ENCODE measurements at regions not wholly inside any gene's neighbourhood (a gene's known extent, or its start where the extent isn't known, plus 50 kb on each side); places are given as distances from the start of the nearest gene placed in this dataset.

- DNase-seq (ENCODE audit: low read depth in 1 of 2, low spot score in 1 of 2) = no peak
Observed at GRCh38 chr11:39145346-39145745, 2314.1 kb downstream of the LRRC4C start.

- DNase-seq (ENCODE audit: low read depth in 1 of 2, low spot score in 1 of 2) = no peak
Observed at GRCh38 chr11:39144351-39145130, 2314.9 kb downstream of the LRRC4C start.

- no peak for DNase-seq (ENCODE audit: low read depth in 1 of 2, low spot score in 1 of 2)
Observed at GRCh38 chr11:39139581-39139980, 2319.9 kb downstream of the LRRC4C start.

- no peak for DNase-seq (ENCODE audit: low read depth in 1 of 2, low spot score in 1 of 2)
Observed at GRCh38 chr11:39120890-39121289, 2338.6 kb downstream of the LRRC4C start.

- DNase-seq (ENCODE audit: low read depth in 1 of 2, low spot score in 1 of 2) = no peak
Observed at GRCh38 chr11:39113606-39114005, 2345.8 kb downstream of the LRRC4C start.

- DNase-seq (ENCODE audit: low read depth in 1 of 2, low spot score in 1 of 2) = no peak
Observed at GRCh38 chr11:39102236-39102635, 2357.2 kb downstream of the LRRC4C start.

GRCh38 chr11:39078465-39078864 lies 2381.0 kb downstream of the LRRC4C start:
- no peak for DNase-seq (ENCODE audit: low read depth in 1 of 2, low spot score in 1 of 2)

- no peak for DNase-seq (ENCODE audit: low read depth in 1 of 2, low spot score in 1 of 2)
Observed at GRCh38 chr11:39037611-39038010, 2421.8 kb downstream of the LRRC4C start.

GRCh38 chr11:39036021-39036420 lies 2423.4 kb downstream of the LRRC4C start:
- DNase-seq (ENCODE audit: low read depth in 1 of 2, low spot score in 1 of 2) = no peak

- DNase-seq (ENCODE audit: low read depth in 1 of 2, low spot score in 1 of 2) = no peak
Observed at GRCh38 chr11:39021539-39021938, 2423.5 kb upstream of the RAG2 start.

- DNase-seq (ENCODE audit: low read depth in 1 of 2, low spot score in 1 of 2) = no peak
Observed at GRCh38 chr11:39011797-39012196, 2413.8 kb upstream of the RAG2 start.

GRCh38 chr11:38990841-38991240 lies 2392.8 kb upstream of the RAG2 start:
- DNase-seq (ENCODE audit: low read depth in 1 of 2, low spot score in 1 of 2) = no peak

GRCh38 chr11:38990139-38990538 lies 2392.1 kb upstream of the RAG2 start:
- DNase-seq (ENCODE audit: low read depth in 1 of 2, low spot score in 1 of 2) = no peak

- no peak for DNase-seq (ENCODE audit: low read depth in 1 of 2, low spot score in 1 of 2)
Observed at GRCh38 chr11:38988908-38989307, 2390.9 kb upstream of the RAG2 start.

- no peak for DNase-seq (ENCODE audit: low read depth in 1 of 2, low spot score in 1 of 2)
Observed at GRCh38 chr11:38972220-38972619, 2374.2 kb upstream of the RAG2 start.

- DNase-seq (ENCODE audit: low read depth in 1 of 2, low spot score in 1 of 2) = no peak
Observed at GRCh38 chr11:38971141-38971540, 2373.1 kb upstream of the RAG2 start.

- no peak for DNase-seq (ENCODE audit: low read depth in 1 of 2, low spot score in 1 of 2)
Observed at GRCh38 chr11:38968951-38969350, 2370.9 kb upstream of the RAG2 start.

- DNase-seq (ENCODE audit: low read depth in 1 of 2, low spot score in 1 of 2) = no peak
Observed at GRCh38 chr11:38952698-38953097, 2354.7 kb upstream of the RAG2 start.

- DNase-seq (ENCODE audit: low read depth in 1 of 2, low spot score in 1 of 2) = no peak
Observed at GRCh38 chr11:38950867-38951266, 2352.8 kb upstream of the RAG2 start.

- no peak for DNase-seq (ENCODE audit: low read depth in 1 of 2, low spot score in 1 of 2)
Observed at GRCh38 chr11:38948392-38948791, 2350.4 kb upstream of the RAG2 start.

- no peak for DNase-seq (ENCODE audit: low read depth in 1 of 2, low spot score in 1 of 2)
Observed at GRCh38 chr11:38937709-38938108, 2339.7 kb upstream of the RAG2 start.

GRCh38 chr11:38935941-38936340 lies 2337.9 kb upstream of the RAG2 start:
- DNase-seq (ENCODE audit: low read depth in 1 of 2, low spot score in 1 of 2) = no peak

- DNase-seq (ENCODE audit: low read depth in 1 of 2, low spot score in 1 of 2) = no peak
Observed at GRCh38 chr11:38927993-38928392, 2330.0 kb upstream of the RAG2 start.
